NCI-H345 treated with DMSO at 0.1 percent for 48 hours (cell line): ENCODE measurements at regions not wholly inside any gene's neighbourhood (a gene's known extent, or its start where the extent isn't known, plus 50 kb on each side); places are given as distances from the start of the nearest gene placed in this dataset.
"Not testable (repeated sequence)": the region's sequence is repeated elsewhere in the genome, so short reads cannot be mapped to it uniquely, and the experiment has no call there.

Experiments used
- DNase-seq: peaks from one replicate; lab custom pipeline; 2025; ENCODE audit not compliant: unreplicated experiment; lab: John Stamatoyannopoulos, UW

DNA sequence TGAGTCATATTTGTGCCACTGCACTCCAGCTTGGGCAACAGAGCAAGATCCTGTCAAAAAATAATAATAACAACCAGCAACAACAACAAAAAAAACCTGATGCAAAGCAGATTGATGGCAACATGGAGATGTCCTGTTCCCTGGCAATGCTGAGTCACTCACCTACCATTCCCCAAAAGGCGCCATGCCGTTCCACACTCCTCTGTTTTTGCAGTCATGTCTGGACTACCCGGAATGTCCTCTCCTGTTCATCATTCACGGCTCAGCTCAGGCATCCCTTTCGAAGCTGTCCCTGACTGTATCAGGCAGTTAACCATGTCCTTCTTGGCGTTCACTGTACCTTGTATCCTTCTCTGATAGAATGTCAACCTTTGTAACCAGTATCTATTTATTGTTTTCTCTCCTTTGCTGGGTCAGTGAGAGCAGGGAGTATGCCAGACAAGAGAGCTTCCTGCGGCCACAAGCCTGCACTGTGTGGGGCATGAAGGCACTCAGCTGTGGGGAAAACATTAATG lies 147.7 kb downstream of the ABCC12 start:
- DNase-seq = no peak

- DNase-seq = no peak
These were observed 151.6 kb downstream of the ABCC12 start for GRCh38 chr16:48004141-48004695.

DNA sequence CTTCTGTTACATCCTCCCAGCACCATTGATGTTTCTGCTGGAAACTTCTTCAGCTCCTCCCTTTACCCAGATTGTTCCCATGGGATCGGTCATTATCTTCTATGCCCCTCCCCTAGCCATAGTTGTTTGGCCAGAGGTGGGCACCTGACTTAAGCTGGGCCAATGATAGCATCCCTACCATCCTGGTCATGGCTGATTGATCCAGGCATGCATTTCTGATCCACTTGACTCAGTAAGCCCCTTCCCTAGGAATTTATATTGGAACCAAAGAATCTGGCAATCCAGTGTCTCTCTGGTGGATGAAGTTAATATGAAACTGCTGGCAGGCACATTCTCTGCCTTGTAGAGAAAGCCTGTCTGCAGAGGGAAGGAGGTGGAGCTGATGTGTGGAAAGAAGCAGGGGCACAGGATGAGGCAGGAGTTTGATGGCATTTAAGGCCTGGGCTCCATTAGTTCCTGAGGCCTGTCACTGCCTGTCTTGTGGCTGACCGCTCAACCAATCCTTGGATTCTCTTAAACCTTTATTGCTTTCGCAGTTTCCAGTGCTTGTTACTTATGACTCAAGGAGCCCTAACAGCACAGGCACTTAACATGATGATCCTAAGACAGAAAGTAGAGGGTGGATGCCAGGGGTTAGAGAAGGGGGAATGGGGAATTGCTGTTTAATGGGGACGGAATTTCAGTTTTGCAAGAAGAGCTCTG lies 152.4 kb downstream of the ABCC12 start:
- no peak for DNase-seq

DNA sequence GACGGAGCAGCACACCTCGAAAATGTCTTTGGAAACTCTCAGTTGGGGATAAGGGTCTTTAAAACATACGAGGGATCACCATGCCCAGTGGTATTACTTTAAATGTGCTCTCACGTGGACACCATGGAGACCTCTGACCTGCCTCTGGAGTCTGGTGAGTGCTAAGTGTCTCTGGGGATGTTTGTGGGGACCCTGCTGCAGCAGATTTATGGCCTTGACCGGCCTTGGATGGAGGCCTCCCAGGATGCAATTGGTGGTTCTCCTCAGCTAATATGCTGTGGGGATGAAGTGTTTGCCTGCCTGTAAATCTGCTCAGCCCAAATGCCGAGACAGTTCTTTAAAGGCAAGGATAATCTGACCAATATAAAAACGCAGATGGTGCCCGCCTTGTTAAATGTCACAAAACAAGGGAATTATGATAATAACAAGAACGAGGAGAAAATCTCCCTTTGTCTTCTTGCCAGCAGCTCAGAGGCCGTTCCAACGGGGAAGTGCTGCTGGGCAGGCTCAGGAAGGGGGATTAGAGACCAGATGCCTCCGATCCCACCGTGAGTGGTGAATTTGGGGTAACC lies 154.4 kb downstream of the ABCC12 start:
- no peak for DNase-seq

DNA sequence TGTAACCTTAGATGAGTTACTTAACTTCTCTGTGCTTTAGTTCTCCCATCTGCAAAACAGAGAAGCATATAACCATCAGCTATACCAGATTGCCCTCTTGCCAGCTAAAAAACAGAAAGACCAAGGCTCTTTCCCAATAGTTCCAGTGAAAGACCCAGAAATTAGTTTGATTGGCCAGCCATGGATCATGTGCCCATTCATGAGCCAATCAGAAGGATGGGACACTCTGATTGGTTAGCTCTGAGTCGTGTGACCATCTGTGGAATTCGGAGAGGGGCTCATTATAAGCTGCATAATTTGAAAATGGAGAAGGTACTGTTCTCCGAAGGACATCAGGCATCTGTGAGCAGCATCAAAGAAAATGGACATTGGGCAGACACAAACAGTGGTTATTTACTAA lies 155.2 kb downstream of the ABCC12 start:
- DNase-seq = no peak

DNA sequence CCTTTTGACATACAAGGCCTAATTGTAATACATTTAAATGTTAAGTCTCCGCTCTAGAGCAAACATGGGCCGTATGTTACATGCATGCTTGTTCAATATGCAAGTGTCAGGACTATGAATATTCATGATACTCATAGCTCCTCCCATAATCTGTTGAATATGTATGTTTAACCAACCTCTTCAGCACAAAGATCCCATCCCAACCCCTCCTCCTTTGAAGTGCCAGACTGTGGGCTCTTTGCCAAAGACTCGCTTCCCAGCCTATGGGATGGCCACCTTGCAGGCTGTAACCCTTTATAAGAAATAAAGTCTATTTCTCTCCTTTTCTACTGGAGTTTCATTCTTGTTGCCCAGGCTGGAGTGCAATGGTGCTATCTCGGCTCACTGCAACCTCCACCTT lies 156.2 kb downstream of the ABCC12 start:
- DNase-seq = no peak

GRCh38 chr16:47995354-47995753 lies 160.4 kb downstream of the ABCC12 start:
- DNase-seq = no peak

GRCh38 chr16:47991491-47991890 lies 164.3 kb downstream of the ABCC12 start:
- no peak for DNase-seq

- no peak for DNase-seq
These were observed 165.1 kb downstream of the ABCC12 start for GRCh38 chr16:47990676-47991075.

- DNase-seq = no peak
These were observed 168.7 kb downstream of the ABCC12 start for GRCh38 chr16:47987136-47987535.

- no peak for DNase-seq
These were observed 169.8 kb downstream of the ABCC12 start for GRCh38 chr16:47986031-47986430.

GRCh38 chr16:47984669-47985068 lies 171.1 kb downstream of the ABCC12 start:
- DNase-seq = no peak

DNA sequence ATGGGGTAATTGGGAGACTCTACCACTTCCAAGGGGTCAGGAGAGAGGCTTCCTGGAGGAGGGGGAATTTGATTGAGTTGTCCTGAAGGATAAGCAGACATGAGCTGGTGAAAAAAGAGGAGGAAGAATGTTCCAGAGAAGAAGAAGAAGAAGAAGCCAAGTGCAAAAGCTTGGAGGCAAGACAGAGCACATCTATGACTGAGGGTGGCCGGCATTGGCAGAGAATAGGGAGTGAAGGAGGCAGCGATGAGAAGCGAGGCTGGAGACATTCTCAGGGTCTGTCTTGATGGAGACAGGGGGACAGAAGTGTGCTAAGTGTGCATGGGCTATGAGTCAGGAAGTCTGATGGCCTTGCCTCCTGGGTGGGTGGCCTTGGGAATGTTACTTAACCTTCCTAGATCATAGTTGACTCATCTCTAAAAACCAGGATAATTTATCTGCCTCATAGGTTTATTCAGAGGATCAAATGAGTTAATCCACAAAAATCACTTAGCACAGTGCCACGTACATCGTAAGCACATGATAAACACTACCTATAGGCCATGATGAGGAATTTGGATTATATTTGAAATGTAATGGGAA lies 171.7 kb downstream of the ABCC12 start:
- DNase-seq = no peak

- DNase-seq = no peak
These were observed 175.6 kb downstream of the ABCC12 start for GRCh38 chr16:47980212-47980611.

DNA sequence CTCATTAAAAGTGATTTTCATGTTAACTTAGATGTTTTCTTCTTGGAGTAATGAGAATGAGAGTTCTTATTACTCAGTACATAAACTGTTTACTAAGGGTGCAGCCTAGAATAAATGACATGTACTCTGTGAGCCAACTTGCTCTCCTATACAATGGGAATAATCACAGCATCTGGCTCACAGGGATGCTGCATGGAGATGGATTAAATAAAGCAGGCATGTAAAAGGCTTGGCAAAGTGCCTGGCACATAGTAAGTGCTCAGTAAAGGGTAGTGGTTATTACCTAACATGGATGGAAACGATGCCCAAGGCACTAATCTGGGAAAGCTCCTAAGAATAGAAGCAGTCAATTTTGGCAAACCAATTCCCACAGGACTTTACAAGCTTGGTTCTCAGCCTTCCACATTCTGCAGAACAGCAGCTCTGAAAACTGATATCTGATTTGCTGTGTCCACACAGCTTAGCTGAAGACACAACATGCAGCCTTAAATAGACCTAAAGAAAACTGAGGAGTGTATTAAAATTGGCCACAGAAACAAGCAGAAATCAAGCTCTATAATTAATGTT lies 176.1 kb downstream of the ABCC12 start:
- DNase-seq = no peak

- no peak for DNase-seq
These were observed 176.7 kb downstream of the ABCC12 start for GRCh38 chr16:47979164-47979520.

DNA sequence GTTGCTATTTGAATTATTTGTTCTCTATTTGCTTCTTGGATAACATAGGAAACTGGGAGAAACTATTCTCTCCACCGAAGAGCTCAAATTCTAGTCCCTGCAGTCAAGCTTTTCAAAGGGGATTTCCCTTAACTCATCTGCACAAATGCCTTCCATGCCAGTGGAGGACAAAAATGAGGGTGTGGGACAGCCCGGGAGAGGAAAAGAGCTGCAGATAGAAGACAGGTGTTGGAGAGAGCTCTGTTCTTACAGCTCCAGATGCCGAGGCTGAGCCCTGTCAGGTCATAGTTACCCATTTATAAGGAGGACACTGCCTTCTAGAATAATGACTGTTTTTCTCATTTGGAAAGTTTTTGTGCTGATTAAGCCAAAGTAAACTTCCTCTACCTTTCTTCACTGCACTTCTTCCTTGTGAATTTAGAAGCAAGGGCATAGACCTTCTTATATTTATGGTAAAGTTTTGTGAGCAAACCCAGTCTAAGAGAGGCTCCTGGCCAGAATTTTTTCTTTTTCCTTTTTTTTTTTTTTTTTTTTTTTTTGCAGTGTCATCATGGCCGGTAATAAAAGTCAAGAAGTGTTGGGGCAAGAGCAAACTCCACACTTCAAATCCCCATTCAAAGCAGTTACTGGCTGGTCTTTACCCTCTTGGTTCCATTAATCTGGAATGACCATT lies 177.2 kb downstream of the ABCC12 start:
- DNase-seq = no peak

DNA sequence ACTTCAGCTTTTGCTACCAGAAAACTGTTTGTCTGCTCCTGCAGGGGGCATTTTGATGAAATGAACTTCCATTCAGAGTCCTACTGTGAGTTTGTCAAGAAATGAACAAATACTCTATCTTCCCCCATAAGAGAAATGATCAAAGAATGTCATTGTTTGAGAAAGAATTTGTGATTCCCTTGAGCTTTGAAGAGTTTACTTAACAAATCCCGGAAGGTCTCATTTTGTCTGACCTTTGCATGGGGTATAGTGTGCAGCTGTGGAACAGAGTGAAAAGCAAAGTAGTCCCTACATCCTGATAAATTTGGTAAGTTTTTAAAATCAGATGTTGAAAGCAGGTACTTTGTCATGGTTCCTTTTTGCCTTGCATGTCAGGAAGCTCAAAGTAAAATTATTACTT lies 178.0 kb downstream of the ABCC12 start:
- no peak for DNase-seq

- no peak for DNase-seq
These were observed 179.1 kb downstream of the ABCC12 start for GRCh38 chr16:47976636-47977210.

GRCh38 chr16:47974971-47975370 lies 180.8 kb downstream of the ABCC12 start:
- not testable (repeated sequence) for DNase-seq

GRCh38 chr16:47973552-47973951 lies 182.2 kb downstream of the ABCC12 start:
- no peak for DNase-seq
